Amniotic epithelial cell (primary cell): ENCODE measurements at regions not wholly inside any gene's neighbourhood (a gene's known extent, or its start where the extent isn't known, plus 50 kb on each side); places are given as distances from the start of the nearest gene placed in this dataset.

ENCODE experiments used
- DNase-seq: peaks from one replicate; pipeline ENCODE4 v3.0.0-alpha.2; 2010; ENCODE audit warnings: low read depth

GRCh38 chr18:6465281-6465680 is 50.6 kb upstream of the L3MBTL4 start:
- DNase-seq, result no peak

- no peak for DNase-seq
These were observed 61.5 kb upstream of the L3MBTL4 start for GRCh38 chr18:6476190-6476589.

GRCh38 chr18:6476880-6477279 is 62.2 kb upstream of the L3MBTL4 start:
- DNase-seq, result no peak

GRCh38 chr18:6478121-6478520 is 63.4 kb upstream of the L3MBTL4 start:
- no peak for DNase-seq

- no peak for DNase-seq
These were observed 65.0 kb upstream of the L3MBTL4 start for GRCh38 chr18:6479699-6480098.

DNA sequence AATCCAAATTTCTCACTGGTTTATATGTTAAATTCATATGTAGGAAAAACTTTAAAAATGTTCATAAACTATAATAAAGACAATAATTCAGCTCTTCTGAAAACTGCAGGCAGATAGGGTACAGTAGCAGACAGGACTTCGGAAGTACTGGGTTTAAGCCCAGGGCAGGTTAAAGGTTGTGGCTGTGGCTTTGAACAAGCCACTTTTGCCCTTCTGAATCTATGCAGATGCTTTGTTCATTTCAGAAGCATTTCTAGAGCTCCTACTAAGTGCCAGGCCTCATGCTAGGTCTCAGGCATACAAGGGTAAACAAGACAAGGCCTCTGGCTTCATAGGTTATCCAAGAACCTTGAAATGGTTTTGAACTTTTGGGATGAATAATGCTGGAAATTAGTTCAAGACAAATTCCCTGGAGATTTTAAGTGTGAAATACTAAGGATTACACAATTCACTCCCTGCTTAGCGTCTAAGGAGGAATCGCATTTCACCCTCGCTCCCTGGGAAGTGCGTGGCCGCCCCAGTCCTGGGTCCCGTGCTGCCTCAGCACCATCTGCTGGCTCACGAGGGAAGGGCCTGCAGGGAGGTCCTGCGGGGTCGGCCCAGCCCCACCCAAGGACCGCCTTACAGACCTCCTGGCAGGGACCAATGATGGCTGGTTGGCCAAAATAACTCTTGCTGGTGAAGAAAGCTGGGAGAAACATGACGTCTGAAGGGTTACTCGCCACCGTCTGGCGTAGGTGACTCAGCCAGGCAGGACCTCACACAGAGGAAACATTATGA is 67.7 kb upstream of the L3MBTL4 start:
- peak; percentile 58 for DNase-seq

DNA sequence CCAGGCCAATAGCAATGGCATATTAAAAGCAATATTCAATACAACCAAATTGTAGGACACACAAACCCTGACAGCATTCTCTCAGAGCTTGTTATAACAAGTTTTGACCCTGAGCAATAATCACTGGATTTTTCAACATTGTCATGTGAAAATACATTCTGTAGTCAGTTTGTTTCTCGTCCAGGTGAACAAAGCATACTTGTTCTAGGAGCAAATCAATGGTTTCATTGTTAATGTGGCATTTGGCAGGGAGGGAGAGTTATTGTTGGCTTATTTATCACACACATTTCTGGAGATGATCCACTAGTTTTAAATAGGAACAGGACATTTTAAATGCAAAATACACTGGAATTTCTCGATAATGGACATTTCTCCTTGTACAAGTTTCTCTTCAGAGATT is 69.9 kb upstream of the L3MBTL4 start:
- DNase-seq, result no peak

GRCh38 chr18:6486313-6486712 is 71.6 kb upstream of the L3MBTL4 start:
- DNase-seq, result no peak

- no peak for DNase-seq
These were observed 72.2 kb upstream of the L3MBTL4 start for GRCh38 chr18:6486764-6487426.

DNA sequence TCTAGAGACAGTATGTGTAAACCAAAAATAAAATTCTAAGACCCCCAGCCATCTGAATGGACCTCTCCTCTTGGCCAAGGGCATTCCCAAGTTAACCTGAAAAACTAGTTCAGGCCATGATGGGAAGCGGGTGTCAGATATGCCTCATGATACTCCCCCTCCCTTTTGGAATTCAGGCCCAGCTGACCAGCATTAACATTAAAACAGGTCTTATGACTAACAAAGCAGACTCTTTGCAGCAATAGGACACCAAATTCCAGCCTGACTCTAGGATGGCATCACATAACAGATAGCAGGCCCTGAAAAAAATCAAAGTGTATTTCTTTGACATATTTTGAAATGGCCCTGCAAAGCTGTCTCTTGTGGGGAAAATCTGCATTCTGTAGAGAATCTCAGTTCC is 73.3 kb upstream of the L3MBTL4 start:
- DNase-seq, result peak; percentile 3

GRCh38 chr18:6488956-6489355 is 74.2 kb upstream of the L3MBTL4 start:
- DNase-seq, result no peak

DNA sequence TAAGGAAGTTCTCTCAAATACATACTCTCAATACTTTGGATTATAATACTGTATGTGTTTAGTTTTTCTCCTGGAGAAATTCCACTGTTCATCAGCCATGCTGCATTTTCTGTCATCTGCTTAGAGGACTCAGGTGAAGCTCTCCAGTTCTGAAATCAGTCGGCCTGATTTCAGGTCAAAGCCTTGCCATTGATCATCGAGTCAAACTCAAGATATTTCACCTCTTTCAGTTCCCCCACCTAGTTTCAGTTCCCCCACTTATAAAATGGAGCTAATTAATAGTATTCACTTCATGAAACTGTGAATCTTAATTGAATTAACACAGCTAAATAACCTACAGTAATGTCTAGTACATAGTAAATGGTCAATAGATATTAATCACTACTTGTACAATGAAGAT is 75.3 kb upstream of the L3MBTL4 start:
- DNase-seq, result no peak

DNA sequence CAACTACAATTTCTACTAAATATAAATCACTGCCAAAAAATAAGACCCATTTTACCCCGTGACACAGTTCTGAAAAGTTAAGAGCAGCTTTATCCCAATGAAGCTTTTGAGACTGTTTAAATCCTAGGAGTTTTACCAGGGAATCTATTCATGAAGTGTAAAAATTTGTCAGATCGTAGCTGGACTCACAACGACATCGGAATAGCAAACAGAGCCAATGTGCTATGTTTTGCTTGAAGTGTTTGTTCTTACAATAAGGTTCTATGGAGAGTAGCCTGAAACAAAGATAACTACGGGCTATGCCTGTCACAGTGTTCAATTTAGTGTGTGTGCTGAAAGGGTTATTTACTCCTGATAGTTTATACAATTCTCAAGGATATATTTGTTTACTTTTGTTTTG is 78.5 kb upstream of the L3MBTL4 start:
- no peak for DNase-seq

DNA sequence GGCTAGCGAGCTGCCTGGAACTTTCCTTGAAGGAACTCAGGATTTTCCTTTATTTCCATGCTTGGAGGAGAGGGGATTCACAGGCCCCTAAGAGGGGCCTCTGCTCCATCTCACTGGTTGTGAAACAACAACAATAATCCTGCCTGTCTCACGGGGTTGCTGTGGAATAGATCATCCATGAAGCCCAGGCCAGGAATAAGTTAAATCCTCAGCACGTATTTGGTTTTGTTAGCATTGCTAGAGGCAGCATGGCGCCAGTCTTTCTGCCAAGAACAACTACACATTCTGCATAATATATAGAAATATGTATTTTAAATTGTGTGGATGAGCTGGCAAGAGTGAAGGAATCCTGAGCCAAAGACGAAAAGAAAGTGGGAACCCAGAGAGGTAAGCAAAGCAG is 80.8 kb upstream of the L3MBTL4 start:
- DNase-seq, result no peak

DNA sequence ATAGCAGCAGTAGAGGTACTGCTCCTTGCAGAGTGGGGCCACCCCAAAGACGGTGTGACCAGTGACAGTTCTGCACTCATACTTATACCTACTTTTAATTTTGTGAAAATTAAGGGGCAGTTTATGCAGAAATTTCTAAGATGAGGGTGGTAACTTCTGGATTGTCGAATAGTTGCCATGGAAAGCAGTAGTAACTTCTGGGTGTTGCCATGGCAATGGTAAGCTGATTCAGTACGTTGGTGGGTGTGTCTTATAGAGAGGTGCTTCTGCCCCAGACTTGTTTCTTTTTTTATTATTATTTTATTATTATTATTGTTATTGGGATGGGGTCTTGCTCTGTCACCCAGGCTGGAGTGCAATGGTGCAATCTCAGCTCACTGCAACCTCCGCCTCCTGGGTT is 82.8 kb upstream of the L3MBTL4 start:
- no peak for DNase-seq

DNA sequence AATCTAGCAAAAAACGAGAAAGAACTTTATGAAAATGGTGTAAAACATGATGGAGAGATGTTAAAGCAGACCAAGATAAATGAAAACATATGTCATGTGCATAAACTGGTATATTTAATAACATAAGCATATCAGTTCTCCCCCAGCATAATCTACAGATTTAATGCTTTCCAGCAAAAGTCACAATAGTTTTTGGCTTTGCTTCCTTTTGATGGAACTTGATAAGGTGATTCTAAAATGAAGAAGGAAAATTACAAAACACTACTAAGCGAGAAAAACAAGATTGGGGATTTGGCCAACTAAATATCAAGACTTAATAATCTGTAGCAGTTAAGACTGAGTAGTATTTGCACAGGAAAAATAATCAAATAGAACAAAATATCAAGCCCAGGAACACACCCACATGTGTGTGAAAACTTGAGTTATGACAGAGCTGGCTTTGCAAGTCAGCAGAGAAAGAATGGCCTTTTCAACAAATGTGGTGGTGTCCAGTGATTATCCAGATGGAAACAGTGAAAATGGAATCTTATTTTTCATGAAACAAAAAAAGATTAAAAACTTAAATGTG is 83.7 kb upstream of the L3MBTL4 start:
- DNase-seq, result no peak

- no peak for DNase-seq
These were observed 90.1 kb upstream of the L3MBTL4 start for GRCh38 chr18:6504605-6505497.

DNA sequence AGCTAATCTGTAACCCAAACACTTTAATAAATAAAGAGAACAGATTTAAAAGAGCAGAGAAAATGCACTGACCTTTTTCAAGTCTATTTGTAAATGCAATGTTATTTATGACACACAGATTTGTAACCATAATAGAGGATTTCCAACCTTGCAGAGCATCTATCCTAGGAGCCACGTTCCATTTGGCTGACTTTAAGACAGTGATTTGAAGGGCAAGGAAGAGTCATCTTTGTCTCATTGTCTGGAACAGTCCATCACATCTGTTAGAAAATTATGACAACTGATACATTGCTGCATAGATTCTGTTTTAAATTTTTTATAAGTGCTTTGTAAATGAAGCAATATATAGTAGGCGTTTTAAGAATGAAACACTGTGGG is 90.8 kb upstream of the L3MBTL4 start:
- DNase-seq, result no peak

- peak; percentile 0 for DNase-seq
These were observed 94.7 kb upstream of the L3MBTL4 start for GRCh38 chr18:6509417-6509816.

DNA sequence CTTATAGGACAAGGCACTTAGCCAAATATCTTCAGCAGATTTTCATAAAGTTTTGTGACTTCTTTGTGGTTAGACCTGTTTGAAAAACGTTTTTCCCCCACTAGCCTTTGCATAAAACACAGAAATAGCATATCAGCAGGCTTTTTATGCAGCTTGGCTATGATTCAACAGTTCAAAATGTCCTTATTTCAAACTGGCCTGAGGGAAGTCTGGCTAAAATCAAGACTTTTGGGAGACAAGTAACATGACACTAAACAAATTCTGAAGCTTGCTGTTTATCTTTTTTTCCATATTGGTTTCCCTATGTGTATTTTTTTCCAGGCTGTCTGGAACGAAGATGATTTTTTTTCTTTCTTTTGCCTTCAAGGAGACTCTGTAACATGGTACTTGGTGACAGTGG is 95.1 kb upstream of the L3MBTL4 start:
- DNase-seq, result peak; percentile 53

DNA sequence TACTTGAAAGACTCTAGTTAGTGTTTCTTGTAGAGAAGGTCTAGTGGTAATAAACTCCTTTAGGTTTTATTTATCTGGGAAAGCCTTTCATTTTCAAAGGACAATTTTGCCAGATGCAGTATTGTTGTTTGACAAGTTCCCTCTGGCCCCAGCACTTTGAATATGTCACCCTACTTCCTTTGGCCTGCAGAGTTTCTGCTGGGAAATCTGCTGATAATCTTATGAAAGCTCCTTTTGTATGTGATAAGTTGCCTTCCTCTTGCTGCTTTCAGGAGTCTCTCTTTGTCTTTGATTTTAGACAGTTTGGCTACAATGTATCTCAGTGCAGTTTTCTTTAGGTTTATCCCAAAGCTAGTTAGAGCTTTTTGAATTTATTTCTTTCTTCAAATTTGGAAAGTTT is 106.2 kb upstream of the L3MBTL4 start:
- no peak for DNase-seq

DNA sequence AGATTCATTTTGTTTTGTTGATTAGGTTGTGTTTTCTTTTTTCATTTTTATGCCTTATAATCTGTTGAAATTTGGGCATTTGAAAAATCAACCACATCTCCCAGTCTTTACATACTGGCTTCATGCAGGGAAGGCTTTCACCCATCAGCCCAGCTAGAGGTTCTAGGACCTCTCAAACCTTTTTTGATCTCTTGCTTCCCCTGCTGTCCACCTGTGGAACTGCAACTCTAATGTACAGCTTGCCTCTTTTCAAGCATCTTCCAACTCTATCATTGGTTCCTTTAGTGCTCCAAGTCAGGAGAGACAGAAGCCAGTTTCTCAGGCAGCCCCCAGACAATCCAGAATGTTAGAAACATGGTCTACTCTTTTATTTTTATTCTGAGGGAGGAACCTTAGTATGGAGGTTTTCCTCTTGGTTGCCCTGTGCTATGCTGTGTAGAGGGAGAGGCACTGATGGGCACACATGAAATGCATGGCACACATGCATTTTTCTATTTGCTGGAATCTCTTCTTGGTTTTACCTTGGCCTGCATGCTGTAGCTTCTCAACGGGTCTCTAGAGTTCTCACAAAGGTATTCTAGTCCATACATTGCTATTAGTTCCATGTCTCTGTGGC is 107.2 kb upstream of the L3MBTL4 start:
- DNase-seq, result peak; percentile 44
